ENCODE measurements at regions not wholly inside any gene's neighbourhood (a gene's known extent, or its start where the extent isn't known, plus 50 kb on each side); places are given as distances from the start of the nearest gene placed in this dataset.

DNA sequence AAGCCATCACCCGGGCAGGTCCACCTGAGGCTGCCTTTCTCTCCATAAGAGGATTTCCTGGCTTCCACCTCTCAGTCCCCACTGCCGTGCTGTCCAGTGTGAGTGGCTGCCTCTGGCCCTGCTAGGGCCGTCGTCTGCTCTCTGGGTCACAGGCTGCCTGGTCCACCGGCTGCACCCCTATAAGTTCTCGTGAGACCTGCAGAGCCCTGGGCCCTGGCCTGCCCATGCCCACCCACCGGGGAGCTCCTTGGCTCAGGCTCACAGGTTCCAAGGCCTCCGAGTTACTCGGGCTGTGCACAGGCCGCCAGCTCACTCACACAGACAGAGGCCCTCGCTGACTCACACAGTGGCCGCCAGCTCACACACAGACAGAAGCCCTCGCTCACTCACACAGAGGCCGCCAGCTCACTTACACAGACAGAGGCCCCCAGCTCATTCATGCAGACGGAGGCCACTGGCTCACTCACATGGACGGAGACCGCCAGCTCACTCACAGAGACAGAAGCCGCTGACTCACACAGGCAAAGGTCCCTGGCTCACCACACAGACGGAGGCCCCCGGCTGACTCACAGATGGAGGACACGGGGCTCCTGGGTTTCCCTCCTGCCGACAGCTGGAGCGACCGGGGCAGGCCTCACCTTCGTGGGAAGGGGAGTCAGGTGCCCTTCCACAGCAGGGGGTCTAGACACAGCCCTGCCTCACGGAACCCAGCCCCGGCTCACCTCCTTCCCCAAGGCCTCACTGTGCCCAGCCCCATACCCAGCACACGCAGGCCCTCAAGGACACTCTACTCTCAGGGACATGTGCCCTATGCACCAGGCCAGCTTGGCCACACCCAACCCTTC lies 334.1 kb upstream of the MYT1L start:
- peaks cover 5% of the 10 kb centered on the region for H3K9me3 Mint-ChIP-seq
- H3K36me3 Mint-ChIP-seq = no peaks in the 10 kb centered on the region
- H3K4me3 Mint-ChIP-seq = no peak overlapping the region
- TF ChIP-seq, protein P1, sequence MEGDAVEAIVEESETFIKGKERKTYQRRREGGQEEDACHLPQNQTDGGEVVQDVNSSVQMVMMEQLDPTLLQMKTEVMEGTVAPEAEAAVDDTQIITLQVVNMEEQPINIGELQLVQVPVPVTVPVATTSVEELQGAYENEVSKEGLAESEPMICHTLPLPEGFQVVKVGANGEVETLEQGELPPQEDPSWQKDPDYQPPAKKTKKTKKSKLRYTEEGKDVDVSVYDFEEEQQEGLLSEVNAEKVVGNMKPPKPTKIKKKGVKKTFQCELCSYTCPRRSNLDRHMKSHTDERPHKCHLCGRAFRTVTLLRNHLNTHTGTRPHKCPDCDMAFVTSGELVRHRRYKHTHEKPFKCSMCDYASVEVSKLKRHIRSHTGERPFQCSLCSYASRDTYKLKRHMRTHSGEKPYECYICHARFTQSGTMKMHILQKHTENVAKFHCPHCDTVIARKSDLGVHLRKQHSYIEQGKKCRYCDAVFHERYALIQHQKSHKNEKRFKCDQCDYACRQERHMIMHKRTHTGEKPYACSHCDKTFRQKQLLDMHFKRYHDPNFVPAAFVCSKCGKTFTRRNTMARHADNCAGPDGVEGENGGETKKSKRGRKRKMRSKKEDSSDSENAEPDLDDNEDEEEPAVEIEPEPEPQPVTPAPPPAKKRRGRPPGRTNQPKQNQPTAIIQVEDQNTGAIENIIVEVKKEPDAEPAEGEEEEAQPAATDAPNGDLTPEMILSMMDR (IDR thresholded peaks at IDR 0.05; ENCODE audit: unreplicated experiment) = no peak
- H3K4me1 Mint-ChIP-seq = no peaks in the 10 kb centered on the region
- no peak for DNase-seq (ENCODE audit: low spot score in 2 of 2, unreplicated experiment in 2 of 2)
- H3K27me3 Mint-ChIP-seq (ENCODE audit: low read depth) = peaks cover 5% of the 10 kb centered on the region
- no peak overlapping the region for H3K27ac Mint-ChIP-seq

DNA sequence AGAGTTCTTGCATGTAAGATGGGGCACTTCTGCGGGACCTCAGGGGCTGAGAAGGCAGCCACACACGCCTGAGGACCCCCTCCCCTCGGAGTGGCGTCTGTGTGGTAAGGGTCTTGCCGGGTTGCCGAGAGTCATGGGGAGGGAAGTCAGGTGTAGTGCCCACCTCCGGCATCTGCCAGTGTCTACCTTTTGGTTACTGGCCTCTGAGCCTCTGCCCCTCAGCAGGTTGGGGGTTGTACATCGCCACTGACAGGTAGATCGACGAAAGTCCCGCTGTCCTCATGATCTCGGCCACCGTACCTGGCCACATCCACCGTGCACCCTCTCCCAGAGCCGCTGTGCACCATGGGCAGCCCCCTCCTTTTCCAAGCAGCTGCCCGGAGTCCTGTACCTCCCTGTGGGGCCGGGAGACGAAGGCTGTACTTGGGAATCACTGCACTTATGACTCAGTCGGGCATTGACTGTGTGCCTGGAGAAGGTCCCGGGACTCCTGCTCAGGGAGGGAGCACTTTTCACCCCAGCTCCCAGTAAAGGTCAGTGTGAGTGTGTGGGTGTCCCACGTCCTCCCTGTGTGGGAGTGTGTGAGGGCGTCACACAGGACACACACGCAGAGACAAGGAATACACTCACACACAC lies 332.4 kb upstream of the MYT1L start:
- Mint-ChIP-seq H3K27ac (no peak overlapping the region), H3K9me3 (peaks cover 11% of the 10 kb centered on the region), H3K27me3 (ENCODE audit: low read depth) (peaks cover 5% of the 10 kb centered on the region), H3K4me1 (no peaks in the 10 kb centered on the region), H3K36me3 (no peaks in the 10 kb centered on the region), H3K4me3 (no peak overlapping the region)
- no peak for DNase-seq (ENCODE audit: low spot score in 2 of 2, unreplicated experiment in 2 of 2)
- TF ChIP-seq, protein P1 (IDR thresholded peaks at IDR 0.05; ENCODE audit: unreplicated experiment) = no peak

DNA sequence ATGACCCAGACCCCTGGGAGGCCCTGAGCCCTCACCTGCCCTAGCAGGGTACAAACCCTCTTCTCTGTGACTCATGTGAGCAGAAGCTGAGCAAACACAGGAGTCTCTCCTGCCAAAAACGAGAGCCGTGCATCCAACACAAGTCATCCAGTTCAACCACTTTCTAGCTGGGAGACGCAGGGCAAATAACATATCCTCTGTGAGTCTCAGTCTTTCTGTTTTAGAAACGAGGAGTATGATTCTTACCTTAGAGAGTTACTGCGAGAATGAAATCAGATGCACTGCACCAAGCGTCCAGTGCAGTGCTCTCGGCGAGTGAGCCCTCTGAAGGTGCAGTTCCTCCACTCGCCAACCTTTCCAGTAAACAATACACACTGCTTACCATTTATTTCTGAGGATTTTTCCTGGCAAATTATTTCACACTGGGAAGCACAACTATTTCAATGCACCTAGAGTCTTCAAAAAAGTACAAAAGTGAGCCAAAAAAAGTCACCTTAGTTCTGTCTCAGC lies 331.8 kb upstream of the MYT1L start:
- H3K27ac Mint-ChIP-seq = no peak overlapping the region

DNA sequence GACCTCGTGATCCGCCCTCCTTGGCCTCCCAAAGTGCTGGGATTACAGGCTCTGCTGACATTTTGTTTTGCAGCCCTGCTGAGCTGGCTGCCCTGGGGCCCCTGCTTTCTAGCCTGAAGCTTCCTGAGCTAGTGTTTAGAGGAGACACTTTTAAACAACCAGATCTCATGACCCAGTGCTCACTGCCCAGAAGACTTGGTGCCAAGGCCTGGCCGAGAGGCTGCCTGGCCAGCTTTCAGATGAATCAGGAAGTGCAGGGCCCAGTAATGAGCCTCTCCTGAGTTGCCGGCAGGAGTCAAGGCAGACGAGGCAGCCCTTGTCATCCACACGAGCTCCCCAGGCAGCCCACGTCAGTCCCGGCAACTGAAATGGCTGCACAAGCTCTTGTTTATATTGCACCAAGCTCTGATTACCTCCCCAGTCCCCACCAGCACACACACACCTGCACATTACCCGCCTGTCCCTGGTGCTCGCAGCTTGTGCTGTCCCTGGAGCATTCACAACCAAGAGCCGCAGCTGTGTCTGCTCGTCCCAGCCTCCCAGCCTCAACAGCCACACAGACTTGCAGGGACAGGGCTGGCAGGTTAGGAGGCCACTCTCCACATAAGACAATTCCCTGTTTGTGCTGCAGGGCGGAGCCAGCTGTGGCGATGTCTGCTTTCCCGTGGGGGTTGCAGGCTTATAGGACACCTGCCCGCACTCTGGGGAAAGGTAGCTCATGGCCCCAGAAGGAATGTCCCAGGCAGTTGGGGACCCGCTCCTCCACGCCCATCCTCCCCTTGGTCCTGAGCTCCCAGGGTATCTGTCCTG lies 331.2 kb upstream of the MYT1L start:
- H3K4me3 Mint-ChIP-seq = no peak overlapping the region
- no peak overlapping the region for H3K27ac Mint-ChIP-seq

More for the DNA sequence above, 331.8 kb upstream of the MYT1L start:
- Mint-ChIP-seq H3K27me3 (ENCODE audit: low read depth) (peaks cover 5% of the 10 kb centered on the region), H3K36me3 (no peaks in the 10 kb centered on the region), H3K4me3 (no peak overlapping the region), H3K4me1 (no peaks in the 10 kb centered on the region), H3K9me3 (peaks cover 11% of the 10 kb centered on the region)
- TF ChIP-seq, protein P1 (IDR thresholded peaks at IDR 0.05; ENCODE audit: unreplicated experiment) = no peak
- no peak for DNase-seq (ENCODE audit: low spot score in 2 of 2, unreplicated experiment in 2 of 2)

DNA sequence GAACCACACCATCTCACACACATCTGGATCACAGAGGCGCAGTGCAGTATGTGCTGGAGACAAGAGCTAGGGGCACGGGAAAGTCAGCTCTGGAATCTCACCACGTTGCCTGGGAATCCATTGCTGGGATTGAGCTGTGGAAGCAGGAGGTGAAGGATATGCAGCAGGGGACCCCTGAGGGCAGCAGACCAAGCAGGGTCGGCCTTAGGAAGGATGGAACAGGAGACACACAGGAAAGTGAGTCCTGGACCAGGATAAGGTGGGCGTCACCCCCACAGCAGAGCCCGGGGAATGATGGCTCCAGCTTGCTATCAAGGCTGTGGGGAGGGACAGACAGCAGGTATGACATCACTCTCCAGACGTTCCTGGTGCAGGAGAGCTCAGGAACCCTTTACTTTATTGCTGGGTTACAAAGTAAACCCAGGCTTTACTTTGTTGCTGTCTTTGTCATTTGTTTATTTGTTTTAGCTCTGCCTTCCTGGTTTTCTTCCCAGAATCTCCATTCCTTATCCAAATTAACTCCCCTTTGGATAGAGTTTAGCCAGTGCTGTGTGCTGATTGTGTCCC lies 329.8 kb upstream of the MYT1L start:
- Mint-ChIP-seq H3K27me3 (ENCODE audit: low read depth) (peaks cover 5% of the 10 kb centered on the region), H3K27ac (no peak overlapping the region), H3K4me1 (peaks cover 7% of the 10 kb centered on the region), H3K4me3 (no peak overlapping the region), H3K36me3 (no peaks in the 10 kb centered on the region), H3K9me3 (peaks cover 11% of the 10 kb centered on the region)
- DNase-seq (ENCODE audit: low spot score in 2 of 2, unreplicated experiment in 2 of 2) = no peak
- TF ChIP-seq, protein P1 (IDR thresholded peaks at IDR 0.05; ENCODE audit: unreplicated experiment) = no peak

More for the DNA sequence above, 331.2 kb upstream of the MYT1L start:
- Mint-ChIP-seq H3K36me3 (no peaks in the 10 kb centered on the region), H3K27me3 (ENCODE audit: low read depth) (peaks cover 5% of the 10 kb centered on the region), H3K4me1 (no peaks in the 10 kb centered on the region), H3K9me3 (peaks cover 11% of the 10 kb centered on the region)
- TF ChIP-seq, protein P1 (IDR thresholded peaks at IDR 0.05; ENCODE audit: unreplicated experiment) = no peak
- no peak for DNase-seq (ENCODE audit: low spot score in 2 of 2, unreplicated experiment in 2 of 2)

Data from mesothelial cell of epicardium (in vitro differentiated cells).